ENCODE measurements at regions not wholly inside any gene's neighbourhood (a gene's known extent, or its start where the extent isn't known, plus 50 kb on each side); places are given as distances from the start of the nearest gene placed in this dataset.

DNA sequence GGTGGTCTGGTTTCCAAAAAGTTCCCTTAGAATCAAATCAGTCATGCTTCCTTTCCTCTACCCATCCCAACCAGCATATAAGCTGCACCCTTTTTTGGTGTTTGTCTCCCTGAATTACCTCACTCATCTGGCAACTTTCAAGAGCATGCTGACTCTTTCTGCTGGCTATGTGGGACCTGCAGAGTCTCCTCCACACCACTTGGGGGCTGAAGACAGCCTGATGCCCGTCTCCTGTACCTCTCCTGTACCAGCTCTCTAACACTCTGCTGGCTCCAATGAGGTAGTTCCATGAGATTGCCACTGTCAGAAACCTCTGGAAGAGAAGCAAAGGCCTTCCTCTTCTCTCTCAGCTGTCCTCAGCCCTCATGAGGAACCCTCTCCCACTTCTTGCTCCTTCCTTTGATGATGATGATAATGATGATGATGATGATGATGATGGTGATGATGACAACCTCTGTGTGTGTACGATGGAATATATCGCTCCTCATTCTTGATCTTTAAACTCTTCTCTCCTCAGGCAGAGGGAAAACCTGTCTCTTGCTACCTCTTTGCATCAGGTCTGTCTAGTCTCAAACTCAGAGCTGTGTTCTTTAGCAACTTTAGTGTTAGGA, 257.5 kb downstream of the ZNF621 start:
- DNase-seq (ENCODE audit: low spot score in 2 of 2) (no peak), FAIRE-seq (no peak)

DNA sequence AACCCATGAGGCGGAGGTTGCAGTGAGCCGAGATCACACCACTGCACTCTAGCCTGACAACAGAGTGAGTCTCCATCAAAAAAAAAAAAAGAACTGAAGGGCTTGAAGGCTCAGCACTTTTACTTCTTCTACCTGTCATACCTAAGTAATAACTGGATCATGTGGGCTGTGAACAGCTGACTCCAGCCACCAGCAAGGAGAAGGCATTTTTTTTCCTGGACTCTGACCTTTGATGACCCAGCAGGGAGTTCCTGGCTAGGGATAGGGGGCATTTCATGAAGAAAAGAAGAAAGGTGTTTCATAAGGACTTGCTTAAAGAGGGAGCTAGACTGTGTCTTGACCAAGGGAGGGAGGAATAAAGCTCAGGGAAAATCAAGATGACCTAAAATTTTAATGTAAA, 266.0 kb downstream of the ZNF621 start:
- DNase-seq (ENCODE audit: low spot score in 2 of 2), result no peak
- FAIRE-seq, result no peak

DNA sequence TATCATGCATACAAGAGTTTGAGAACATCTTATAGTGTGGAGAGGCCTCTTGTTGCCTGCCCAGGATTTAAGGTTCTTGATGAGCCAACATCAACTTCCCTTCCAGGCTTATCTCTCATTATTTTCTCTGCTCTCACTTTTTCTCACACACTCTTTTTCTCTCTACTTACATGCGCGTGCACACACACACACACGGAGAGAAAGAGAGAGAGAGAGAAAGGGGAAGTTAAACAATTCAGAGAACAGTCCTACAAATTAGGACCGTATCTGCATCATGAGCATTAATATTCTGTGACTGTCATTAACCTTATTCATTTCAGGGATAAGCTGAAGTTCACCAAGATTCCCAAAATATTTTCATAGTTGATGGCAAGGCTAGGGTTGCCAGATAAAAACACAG, 269.0 kb downstream of the ZNF621 start:
- FAIRE-seq (no peak), DNase-seq (ENCODE audit: low spot score in 2 of 2) (no peak)

DNA sequence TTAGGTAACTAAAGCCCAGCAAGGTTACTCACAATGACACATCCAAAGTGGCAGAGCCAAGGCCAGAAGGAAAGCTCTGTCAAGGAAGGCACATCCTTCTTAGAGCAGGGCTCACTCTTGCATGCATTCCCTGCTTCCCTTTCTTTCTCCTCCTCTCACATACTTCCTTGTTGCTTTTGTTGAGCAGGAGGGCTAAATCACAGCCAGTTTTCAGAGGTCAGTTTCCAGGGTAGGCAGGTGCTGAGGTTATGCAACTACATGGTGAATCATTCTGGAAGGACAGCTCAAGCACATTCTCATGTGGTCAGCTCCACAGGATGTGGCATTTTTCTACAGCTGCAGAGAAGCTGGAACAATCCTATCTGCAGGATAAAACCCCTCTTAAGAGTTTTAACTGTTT, 275.6 kb downstream of the ZNF621 start:
- DNase-seq (ENCODE audit: low spot score in 2 of 2), result no peak

DNA sequence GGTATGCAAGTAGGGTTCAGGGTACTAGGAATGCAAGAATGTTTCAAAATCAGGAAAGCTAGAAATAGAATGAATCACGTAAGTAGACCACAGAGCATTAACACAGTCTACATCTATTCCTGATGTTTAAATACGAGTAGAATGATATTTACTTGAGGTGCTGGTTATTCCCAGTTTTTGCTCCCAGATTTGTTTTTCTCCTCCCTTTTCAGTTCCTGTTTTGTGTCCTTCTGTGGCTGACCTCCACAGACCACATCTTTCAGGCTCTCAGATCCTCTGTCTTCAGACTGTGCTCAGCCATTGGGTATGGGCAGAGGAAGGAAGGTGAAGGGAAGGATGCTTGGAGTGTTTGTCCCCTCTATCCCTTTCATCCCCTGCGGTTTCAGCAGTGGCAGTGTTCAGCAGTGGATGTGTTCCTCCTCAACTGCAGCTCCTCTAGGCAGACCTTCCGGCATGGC, 276.6 kb downstream of the ZNF621 start:
- FAIRE-seq (no peak), DNase-seq (ENCODE audit: low spot score in 2 of 2) (no peak)

More for the DNA sequence above, 275.6 kb downstream of the ZNF621 start:
- no peak for FAIRE-seq

DNA sequence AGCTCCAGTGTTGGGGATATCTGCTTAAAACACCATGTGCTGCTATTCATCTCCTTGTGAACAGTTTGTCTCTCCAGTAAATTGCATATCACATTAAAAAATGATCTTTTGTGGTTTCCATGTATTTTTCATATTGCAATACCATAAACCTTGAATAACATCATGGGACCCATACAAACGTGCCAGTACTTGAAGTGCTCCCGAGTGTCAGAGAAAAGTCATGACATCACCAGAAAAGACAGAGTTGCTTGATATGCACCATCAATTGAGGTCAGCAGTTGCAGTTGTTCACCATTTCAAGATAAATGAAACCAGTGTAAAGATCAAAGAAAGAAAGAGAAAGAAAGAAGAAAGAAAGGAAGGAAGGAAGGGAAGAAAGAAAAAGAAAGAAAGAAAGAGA, 278.6 kb downstream of the ZNF621 start:
- no peak for DNase-seq (ENCODE audit: low spot score in 2 of 2)
- FAIRE-seq, result no peak

DNA sequence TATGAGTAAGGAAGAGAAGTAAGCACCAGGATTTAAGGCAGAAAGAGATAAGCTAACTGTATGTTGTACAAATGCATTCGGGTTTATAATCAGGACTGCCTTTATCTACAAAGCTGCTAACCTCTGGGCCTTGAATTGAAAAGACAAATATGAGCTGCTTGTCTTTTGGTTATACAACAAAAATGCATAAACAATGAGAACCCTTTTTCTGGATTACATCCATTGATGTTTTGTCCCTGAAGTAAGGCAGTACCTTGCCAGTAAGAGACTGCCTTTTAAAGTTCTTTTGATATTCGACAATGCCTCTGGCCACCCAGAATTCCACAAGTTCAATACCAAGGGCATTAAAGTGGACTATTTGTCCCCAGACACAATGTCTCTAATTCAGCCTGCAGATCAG, 280.7 kb downstream of the ZNF621 start:
- FAIRE-seq, result no peak

DNA sequence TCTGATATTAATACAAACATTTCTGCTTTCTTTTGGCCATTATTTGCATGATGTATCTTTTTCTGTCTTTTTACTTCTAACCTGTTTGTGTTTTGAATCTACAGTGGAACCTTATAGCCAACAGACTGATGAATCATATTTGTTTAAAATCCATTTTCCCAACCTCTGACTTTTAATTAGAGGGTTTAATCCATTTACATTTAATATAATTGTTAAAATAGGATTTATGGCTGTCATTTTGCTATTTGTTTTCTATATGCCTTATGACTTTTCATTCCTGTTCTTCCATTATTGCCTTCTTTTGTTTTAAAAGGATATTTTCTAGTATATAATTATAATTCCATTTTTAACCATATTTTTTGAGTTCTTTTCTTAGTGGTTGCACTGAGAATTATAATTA, 286.1 kb downstream of the ZNF621 start:
- FAIRE-seq, result peak; percentile 74
- no peak for DNase-seq (ENCODE audit: low spot score in 2 of 2)

More for the DNA sequence above, 280.7 kb downstream of the ZNF621 start:
- DNase-seq (ENCODE audit: low spot score in 2 of 2), result no peak

DNA sequence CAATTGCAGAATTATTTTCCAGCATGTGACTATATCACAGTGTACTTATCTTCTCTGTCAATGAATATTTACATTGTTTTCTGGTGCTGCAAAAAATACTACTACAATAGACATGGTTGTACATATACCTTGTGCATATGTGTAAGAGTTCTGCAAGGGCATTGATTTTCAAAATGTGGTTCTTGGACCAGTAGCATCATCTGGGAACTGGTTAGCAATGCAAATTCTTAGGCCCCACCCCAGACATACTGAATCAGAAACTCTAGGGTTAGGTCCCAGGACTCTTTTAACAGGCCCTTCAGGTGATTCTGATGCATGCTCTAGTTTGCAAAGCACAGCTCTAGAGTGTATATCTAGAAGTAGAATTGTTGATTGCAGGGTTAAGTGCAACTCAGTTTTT, 292.3 kb downstream of the ZNF621 start:
- FAIRE-seq (no peak), DNase-seq (ENCODE audit: low spot score in 2 of 2) (no peak)

DNA sequence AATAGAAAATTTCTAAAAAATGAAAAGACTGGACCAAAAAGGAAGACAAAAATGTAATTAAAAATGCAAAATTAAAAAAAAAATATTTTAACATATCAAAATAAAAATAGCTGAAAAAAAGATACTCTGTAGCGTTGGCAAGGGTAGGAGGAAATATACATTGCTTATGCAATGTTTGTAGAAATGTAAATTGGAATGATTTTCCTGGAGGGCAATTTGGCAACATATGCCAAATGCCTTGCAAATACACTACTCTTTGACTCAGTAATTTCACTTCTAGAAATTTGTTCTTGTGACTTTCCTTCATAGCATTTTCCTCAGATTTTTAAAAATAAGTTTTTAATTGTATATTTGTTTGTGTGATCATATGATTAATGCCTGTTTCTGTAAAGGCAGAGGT, 296.6 kb downstream of the ZNF621 start:
- FAIRE-seq (peak; percentile 13), DNase-seq (ENCODE audit: low spot score in 2 of 2) (no peak)

DNA sequence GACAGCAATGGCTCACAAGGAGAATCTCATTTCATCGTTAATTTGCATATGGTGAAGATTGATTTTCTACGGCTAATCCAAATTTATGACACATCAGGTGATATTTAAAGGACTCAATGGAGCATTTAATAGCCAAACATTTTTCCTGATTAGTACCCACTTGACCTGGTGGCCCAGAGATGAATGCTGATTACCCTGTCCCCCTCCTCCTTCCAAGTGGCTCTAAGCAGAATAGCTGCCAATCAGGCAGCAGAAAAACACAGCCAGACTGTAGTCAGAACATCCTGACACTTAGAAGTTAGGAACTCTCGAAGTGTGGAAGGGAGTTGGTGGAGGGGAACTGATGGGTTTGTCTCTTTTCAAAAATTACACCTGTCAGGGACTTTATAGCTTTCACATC, 302.5 kb downstream of the ZNF621 start:
- no peak for DNase-seq (ENCODE audit: low spot score in 2 of 2)
- FAIRE-seq, result no peak

DNA sequence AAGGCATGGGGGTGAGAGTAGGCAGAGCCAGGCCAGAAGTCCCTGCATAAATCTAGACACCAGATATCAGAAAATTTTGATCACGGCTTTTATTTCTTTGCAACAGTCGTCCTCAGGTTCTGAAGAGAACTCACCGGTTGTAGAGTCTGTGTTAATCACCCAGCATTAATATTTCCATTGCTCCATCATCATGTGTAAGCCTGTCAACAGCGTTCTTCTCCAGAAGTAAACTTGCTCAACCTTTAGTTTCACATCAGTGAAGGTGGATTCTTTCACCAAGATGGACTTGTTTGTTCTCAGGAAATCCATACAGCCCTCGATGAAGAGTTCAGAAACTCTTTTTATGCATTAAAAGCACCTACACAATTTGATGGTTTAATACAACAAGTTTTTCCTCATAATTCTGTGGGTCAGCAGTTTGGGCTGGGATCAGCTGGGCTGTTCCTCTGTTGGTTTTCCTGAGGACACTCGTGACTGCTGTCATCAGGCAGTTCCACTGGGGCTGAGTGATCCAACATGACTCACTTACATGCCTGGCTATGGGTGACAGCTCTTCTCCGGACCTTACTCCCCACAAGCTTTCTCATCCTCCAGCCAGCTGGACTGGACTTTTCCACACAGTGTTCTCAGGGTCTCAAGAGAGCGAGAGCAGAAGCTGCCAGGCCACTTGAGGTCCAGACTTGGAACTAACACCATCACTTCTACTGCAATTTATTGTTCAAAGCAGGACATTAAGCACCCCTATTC, 303.4 kb downstream of the ZNF621 start:
- FAIRE-seq (no peak), DNase-seq (ENCODE audit: low spot score in 2 of 2) (no peak)

DNA sequence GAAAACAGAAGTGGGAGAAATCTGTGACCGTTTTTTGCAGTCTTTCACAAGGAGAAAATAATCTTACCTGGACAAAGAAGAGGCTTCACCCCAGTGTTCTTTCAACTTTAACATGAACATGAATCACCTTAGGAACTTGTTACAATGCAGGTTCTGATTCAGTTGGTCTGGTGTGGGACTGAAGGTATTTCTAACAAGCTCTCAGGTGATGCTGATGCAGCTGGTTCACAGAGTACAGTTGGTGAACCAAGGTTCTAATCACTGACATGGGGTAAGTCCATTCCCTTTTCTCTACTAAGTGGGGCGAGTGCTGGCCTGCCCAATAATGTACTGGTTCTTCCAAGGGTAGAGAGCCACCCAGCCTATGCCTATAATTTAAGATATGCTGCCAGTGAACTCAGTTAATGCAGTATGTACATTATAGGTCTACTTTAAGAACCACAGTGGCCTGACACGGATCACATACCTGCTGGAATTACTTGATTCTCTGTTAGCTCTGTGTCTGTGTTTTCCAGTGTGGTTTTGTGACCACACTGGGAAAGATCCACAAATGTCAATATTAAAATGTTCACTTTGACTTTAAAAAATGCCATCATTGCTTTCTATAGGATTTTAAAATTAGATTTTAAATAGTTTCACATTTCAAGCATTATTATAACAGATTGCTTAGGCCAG, 304.1 kb downstream of the ZNF621 start:
- DNase-seq (ENCODE audit: low spot score in 2 of 2), result no peak
- FAIRE-seq, result no peak

DNA sequence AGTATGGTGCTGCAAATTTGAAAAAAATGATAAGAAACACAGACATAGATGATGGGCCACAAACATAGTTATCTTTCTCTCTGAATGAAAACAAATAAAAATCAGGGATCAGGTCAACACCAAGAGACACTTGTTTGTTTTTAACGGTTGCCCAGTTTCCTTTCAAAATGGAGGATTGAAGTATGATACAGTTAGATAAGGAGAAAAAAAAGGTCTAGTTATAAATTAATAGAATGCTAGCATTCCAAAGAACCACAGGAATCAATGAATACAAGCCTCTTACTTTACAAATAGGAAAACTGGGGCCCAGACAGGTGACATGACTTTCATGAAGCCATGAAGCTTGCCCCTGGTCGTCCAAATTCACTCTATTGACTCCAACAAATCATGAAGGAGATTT, 305.1 kb downstream of the ZNF621 start:
- DNase-seq (ENCODE audit: low spot score in 2 of 2), result no peak
- FAIRE-seq, result no peak

DNA sequence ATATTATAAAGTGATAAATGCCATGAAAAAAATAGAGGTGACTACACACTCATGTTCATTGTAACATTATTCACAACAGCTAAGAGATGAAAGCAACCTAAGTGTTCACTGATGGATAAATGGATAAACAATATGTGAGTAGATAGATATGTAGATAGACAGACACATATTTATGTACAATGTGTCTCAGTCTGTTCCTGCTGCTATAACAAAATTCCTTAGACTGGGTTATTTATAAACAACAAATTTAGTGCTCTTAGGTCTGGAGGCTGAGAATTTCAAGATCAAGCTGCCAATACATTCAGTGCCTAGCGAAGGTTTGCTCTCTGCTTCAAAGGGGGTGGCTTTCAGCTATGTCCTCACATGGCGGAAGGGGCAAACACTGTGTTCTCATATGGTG, 312.5 kb downstream of the ZNF621 start:
- FAIRE-seq (no peak), DNase-seq (ENCODE audit: low spot score in 2 of 2) (no peak)

DNA sequence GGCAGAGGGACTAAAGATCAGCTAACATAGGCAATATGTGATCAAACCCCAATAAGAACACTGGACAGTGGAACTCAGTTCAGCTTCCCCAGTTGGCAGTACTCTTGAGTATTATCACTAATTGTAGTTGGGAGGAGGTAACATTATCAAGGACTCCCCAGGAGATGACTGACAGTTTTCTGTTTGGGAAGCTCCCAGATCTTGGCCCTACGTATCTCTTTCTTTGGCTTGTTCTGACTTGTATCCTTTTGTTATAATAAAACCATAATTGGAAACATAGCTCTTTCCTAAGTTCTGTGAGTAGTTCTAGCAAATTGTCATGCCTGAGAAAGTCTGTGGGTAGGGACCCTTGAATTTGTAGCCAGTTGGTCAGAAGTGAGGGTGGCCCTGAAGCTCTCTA, 316.4 kb downstream of the ZNF621 start:
- no peak for DNase-seq (ENCODE audit: low spot score in 2 of 2)
- FAIRE-seq, result no peak

DNA sequence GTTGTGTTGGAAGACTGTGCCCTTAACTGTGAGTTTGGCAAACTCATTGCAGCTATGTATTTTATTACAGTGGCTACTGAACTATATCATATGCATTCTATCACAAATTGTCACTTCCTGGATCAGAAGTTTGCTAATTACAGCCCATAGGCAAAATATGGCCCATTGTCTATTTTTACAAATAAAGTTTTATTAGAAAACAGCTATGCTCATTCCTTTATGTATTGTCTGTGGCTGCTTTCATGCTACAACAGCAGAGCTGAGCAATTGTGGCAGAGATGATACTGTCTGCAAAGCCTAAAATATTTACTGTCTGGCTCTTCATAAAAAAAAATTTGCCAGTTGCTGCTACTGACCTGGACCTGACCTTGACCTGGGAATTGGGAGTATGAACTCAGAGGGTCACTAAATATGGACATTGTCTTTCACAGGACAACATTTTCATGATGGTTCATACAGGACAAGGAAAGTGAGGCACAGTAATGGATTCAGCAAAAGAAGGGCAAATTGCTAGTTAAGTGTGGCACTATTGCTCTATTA, 316.9 kb downstream of the ZNF621 start:
- no peak for FAIRE-seq
- DNase-seq (ENCODE audit: low spot score in 2 of 2), result no peak

DNA sequence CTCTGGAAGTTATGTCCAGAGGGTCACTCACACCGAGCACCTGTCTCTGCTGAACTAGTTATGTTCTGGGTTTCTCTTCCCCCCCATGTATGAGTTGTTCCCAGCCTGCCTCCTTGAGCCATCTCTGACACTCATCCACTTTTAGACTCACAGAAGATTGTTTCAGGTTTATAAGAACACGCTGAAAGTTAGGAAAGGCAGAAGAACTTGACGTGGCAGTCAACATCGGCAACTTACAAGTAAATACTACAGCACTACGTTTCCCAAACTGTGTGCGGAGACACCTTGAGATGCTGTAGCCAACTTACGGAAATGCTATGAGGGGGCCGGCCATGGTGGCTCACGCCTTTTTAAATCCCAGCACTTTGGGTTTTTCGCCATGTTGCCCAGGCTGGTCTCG, 318.0 kb downstream of the ZNF621 start:
- DNase-seq (ENCODE audit: low spot score in 2 of 2) (no peak), FAIRE-seq (no peak)

DNA sequence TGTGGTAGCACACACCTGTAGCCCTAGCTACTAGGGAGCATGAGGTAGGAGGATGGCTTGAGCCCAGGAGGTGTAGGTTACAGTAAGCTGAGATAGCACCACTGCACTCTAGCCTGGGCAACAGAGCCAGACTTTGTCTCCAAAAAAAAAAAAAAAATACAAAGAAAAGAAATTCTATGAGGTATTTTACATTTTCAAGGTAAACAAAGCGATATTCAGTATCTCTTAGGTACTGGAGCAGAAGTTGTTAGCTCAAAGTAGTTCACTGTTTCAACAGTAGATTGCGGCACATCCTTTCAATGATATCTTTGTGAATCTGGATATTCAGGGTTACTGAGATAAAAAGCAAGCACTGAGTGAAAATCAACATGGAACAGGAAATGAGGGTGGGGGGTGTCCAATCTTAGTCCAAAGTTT, 318.5 kb downstream of the ZNF621 start:
- no peak for FAIRE-seq

DNA sequence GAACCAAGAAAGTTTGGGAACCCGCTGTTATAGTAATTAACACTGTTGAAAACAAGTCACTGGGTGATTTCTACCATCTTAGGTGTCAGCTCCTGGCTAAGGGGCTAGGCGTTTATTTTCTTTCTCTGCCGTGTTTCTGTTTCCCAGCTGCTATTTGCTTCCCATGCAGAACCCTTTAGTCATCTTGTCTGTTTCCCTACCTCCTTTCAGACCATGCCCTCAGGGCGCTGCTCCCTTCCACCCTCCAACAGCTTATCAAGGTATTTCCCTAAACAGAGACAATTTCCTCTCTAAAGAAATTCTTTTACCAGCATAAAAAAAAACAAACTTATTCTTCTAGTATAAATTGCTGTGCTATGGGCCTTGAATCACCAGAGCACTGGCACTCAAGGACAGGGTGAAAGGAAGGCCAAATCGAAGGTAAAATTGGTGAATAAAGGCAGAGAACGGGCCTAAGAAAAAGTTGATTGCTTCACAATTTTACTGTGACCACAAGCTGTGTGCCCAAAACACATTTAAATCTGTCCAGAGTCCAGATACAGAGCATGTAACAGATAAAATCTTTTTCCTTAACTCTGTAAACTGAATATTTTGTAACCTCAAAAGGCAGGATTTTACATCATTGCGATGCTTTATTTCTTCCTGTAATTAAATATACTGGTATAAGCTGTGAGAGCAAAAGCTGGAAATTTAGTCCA, 319.2 kb downstream of the ZNF621 start:
- FAIRE-seq (no peak), DNase-seq (ENCODE audit: low spot score in 2 of 2) (no peak)

More for the DNA sequence above, 318.5 kb downstream of the ZNF621 start:
- DNase-seq (ENCODE audit: low spot score in 2 of 2), result no peak

DNA sequence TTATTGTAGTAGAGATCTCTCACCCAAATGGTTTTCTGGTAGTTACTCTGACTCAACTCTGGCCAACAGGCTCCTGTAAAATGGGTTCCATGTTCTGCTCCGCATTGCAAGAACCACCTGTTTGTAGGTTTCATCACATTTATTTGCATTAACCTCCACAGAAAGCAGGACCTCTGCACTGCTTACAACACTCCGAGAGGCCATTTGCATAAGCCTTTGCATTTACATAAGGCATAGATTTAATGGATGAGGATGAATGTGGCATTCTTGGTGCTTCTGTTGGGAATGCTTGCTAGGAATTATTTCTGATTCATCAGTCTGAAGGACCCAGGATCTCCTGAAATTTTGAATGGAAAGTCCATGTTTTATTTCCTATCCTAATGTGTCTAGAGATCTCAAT, 320.1 kb downstream of the ZNF621 start:
- DNase-seq (ENCODE audit: low spot score in 2 of 2) (no peak), FAIRE-seq (no peak)

Measured in frontal cortex (tissue), 3 donors.